HEK293T (cell line): ENCODE measurements at regions not wholly inside any gene's neighbourhood (a gene's known extent, or its start where the extent isn't known, plus 50 kb on each side); places are given as distances from the start of the nearest gene placed in this dataset.
"Not testable (repeated sequence)": the region's sequence is repeated elsewhere in the genome, so short reads cannot be mapped to it uniquely, and the experiment has no call there.

ENCODE experiments used
- ARNT ChIP-seq: fragments of 450-650 bp; IDR thresholded peaks from 2 replicates; pipeline ENCODE4 v1.6.1; 2017; ENCODE audit warnings: mild to moderate bottlenecking
- BHLHE40 ChIP-seq: fragments of 450-650 bp; IDR thresholded peaks from 2 replicates; pipeline ENCODE4 v1.6.1; 2016; ENCODE audit warnings: mild to moderate bottlenecking, moderate library complexity, borderline replicate concordance
- CTBP1 ChIP-seq: fragments of 450-650 bp; IDR thresholded peaks from 2 replicates; pipeline ENCODE4 v1.6.1; 2016; ENCODE audit warnings: borderline replicate concordance
- ELF4 ChIP-seq: fragments of 450-650 bp; IDR thresholded peaks from 2 replicates; pipeline ENCODE4 v1.6.1; 2017; ENCODE audit warnings: antibody characterized with exemption
- FOXA1 ChIP-seq: fragments of 450-650 bp; IDR thresholded peaks from 2 replicates; pipeline ENCODE4 v1.6.1; 2016; ENCODE audit warnings: mild to moderate bottlenecking
- FOXK2 ChIP-seq: fragments of 450-650 bp; IDR thresholded peaks from 2 replicates; pipeline ENCODE4 v1.6.1; 2016; ENCODE audit warnings: mild to moderate bottlenecking
- FOXM1 ChIP-seq: fragments of 450-650 bp; IDR thresholded peaks from 2 replicates; pipeline ENCODE4 v1.6.1; 2017; ENCODE audit warnings: mild to moderate bottlenecking, borderline replicate concordance
- L3MBTL2 ChIP-seq: fragments of 450-650 bp; conservative IDR thresholded peaks from 2 replicates; pipeline ENCODE4 v1.6.1; 2016; ENCODE audit warnings: mild to moderate bottlenecking
- SP1 ChIP-seq: fragments of 450-650 bp; IDR thresholded peaks from 2 replicates; pipeline ENCODE4 v1.6.1; 2017
- SUZ12 ChIP-seq: fragments of 450-650 bp; IDR thresholded peaks from 2 replicates; pipeline ENCODE4 v1.6.1; 2016; ENCODE audit warnings: mild to moderate bottlenecking
- TARDBP ChIP-seq: fragments of 450-650 bp; IDR thresholded peaks from 2 replicates; pipeline ENCODE4 v1.6.1; 2016
- ZNF384 ChIP-seq: fragments of 450-650 bp; IDR thresholded peaks from 2 replicates; pipeline ENCODE4 v1.6.1; 2016

DNA sequence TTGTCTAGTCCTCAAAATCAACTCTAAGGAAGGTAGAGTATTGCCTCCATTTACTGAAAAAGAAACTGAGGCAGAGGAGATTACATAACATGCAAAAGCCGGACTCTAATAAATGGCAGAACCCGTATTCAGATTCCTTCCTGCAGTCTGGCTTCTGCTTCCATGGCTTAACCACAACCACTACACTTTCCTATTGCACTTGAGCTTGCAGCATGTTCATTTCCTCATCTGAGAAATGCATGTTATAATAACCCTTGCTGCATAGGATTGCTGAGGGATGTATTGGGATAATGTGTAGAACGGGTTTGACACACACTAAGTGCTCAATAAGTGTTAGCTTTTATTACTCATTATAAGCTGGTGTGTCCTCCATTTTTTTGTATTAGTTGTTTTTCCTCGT lies 87.9 kb upstream of the GDNF start:
- not testable (repeated sequence) for TF ChIP-seq FOXK2, TARDBP, ELF4, BHLHE40, ZNF384, SP1, FOXM1, SUZ12, FOXA1, L3MBTL2, CTBP1, ARNT
